IPS-NIHi11 (cell line): ENCODE measurements at regions not wholly inside any gene's neighbourhood (a gene's known extent, or its start where the extent isn't known, plus 50 kb on each side); places are given as distances from the start of the nearest gene placed in this dataset.

Source experiments
- DNase-seq: peaks from one replicate; pipeline ENCODE4 v3.0.0; 2012; ENCODE audit warnings: mixed read lengths, low spot score

GRCh38 chr17:69719474-69720048 is 305.1 kb downstream of the MAP2K6 start:
- no peak for DNase-seq

- no peak for DNase-seq
Measured at GRCh38 chr17:69722518-69722917, 308.0 kb downstream of the MAP2K6 start.

DNA sequence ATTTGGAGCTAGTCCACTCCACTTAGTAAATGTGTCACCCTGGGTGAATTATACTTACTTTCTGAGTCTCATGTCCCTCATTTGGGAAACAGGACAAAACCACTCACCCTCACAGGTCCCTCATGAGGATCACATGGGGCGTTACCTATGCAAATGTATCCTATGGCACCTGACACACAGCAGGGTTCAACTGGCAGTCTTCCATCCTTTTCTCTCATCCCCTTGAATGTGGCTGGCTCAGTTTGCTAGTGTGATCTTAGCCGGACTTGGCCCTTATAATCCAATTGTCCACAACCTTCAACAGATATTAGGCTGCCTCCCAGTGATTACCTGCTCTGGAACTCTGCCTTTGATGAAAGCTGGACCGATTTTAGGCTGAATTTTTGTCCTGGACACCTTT is 308.8 kb downstream of the MAP2K6 start:
- no peak for DNase-seq

GRCh38 chr17:69723741-69724140 is 309.2 kb downstream of the MAP2K6 start:
- DNase-seq, result peak; percentile 10

DNA sequence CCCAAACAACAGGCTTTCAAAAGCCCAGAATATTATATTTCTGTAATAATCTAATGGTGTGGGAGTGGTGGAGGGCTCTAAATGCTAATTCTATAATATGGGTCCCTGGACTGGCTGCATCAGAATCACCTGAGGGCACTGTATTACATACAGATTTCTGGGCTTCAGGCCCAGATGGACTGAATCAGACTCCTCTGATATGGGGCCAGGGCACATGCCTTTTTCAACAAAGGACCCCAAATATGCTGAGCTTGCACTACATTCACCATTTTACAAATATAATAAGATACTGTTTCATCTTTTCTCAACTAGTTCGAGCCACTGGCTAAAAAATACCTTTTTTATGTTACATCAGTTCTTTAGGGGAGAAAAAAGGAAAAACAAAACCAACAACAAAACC is 309.7 kb downstream of the MAP2K6 start:
- no peak for DNase-seq

DNA sequence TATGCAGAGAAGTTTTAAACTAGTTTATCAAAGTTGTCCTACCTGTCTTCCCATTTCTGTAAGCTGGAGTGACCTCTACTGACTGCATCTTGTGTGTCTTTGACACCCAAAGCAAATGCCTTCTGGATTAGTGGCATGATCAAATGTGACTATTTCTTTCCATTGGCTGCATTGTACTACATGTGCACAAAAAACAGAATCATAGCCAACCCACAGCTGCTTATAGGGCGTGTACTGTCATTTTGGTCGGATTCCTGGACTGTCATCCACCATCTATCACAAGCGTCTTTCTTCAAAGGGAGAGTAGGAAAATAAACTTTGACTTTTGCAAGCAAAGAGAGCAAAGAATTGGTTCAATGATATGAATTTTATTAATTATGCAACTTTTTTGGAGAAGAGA is 310.6 kb downstream of the MAP2K6 start:
- no peak for DNase-seq

DNA sequence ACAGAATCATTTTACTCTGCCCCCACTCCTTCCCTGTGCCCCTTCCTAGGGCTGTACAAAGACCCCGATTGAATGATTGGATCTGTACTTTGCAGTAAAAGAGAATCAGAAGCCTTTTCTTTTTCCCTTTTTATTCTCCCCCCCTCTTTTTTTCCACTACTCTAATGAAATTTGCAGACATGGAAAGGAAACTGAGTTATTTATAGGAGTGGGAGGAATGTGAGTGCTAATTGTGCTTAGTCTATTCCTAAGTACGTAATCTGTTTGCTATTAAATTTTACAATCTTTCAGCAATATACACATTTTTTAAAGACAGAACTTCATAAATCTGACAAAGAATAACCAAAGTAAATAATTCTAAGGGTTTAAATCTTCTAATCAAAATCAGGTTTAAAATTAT is 314.3 kb downstream of the MAP2K6 start:
- DNase-seq, result no peak

- no peak for DNase-seq
Measured at GRCh38 chr17:69729944-69730343, 315.4 kb downstream of the MAP2K6 start.

DNA sequence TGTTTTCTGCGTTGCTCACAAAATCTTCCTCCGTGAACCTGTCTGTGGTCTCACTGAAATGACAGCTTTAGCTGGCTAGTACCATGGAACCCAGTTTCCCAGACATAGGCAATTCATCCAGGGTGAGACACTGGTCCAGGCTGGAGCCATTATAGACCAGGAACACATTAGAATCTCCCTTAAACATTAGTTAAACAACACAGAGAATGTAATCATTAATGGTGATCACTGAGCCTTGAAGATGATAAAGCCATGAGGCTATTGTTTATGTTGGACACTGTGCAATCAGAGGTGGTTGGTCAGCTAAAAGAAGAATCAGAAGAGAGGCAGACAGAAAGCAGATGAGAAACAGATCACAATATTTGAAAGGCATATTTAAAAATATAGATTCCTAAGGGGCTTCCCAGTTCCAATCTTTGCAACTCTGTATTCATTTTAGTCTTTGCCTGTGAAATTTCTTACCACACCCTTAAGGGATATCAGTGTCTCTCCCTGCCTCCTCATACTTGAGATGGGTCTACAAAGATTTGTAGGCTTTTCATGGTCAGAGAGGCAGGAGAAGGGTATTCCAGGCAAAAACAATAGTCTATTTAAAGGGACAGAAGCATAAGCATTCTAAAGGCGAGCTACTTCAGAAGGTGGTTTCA is 317.9 kb downstream of the MAP2K6 start:
- no peak for DNase-seq

DNA sequence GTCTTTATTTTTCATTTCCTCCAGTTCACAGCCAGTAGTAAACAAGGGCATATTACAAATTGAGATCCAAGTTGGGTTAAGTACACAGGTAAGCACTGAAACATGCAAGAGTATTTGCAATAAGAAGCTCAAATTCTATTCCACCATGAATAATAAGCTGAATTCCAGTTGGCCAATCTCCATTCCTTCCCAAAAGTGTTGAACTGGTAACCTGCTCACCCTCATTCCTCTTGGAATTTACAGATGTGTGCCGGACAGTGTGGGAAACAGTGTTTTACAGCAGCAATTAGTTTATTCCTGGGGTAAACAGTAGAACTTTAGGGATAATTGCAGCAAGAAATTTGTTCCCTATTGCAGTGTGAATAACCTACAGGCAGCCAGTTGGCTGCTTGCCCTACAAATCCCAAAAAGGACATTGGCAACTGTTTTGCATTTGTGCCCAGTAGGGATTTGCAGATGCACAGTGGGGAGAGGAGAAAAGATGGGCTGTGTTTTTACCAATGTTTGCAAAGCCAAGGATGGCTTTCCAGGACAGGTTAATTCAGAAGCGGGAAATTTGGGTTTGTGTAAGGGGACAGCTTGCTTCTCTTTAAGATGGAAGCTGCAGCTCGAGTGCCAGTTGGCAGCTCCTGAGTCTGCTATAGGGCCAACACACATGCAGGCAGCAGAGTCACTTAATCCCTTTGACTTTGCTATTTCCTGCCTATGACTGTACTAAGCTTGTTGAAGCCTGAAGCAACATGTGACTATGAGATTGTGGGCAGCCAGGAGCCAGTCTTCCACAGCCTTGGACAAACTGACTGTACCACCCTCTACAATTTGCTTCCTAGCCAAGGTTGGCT is 318.9 kb downstream of the MAP2K6 start:
- DNase-seq, result no peak

- DNase-seq, result no peak
Measured at GRCh38 chr17:69734656-69735055, 320.2 kb downstream of the MAP2K6 start.

GRCh38 chr17:69735285-69735684 is 320.8 kb downstream of the MAP2K6 start:
- no peak for DNase-seq

DNA sequence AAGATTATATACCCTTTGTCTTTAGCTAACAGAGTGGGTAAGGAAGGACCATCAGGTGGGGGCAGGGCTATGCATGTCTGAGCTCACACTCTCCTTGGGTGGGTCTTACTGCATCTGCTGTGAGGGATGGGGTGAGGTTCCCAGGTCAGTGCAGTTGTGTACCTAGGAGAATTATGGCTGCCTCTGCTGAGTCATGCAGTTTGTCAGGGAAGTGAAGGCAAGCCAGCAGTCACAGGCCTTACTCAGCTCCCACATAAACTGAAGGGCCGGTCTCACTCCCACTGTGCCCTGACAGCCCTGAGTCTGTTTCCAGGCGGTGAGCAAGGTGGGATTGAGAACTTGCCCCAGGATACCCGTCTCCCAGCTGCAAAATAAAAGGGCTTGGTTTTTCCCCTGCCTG is 328.6 kb downstream of the MAP2K6 start:
- DNase-seq, result no peak

DNA sequence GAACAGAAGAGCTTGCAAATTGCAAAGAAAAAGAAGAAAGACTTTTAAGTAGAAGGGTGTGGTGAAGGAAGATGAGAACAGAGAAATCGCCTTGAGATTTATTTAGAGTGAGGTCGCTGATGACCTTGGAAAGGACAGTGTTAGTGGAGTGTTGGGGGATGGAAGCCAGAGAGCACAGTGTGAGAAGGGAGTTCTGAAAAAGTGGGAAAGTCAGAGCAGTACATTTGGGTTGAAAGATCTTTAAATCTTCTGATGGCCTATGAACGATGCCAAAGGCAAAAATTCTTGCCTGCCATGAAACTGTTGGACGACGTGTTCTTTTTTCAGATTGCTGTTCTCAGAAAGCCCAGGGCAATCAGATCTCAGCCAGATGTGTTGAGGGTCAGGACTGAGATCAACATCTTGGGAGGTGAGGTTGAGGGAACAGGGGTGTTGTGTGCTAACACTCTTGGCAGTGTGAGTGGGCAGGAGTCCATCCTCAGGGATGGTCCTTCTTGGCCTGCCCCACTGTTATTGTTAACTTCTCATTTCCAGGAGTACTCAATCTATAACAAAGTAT is 330.1 kb downstream of the MAP2K6 start:
- DNase-seq, result no peak

DNA sequence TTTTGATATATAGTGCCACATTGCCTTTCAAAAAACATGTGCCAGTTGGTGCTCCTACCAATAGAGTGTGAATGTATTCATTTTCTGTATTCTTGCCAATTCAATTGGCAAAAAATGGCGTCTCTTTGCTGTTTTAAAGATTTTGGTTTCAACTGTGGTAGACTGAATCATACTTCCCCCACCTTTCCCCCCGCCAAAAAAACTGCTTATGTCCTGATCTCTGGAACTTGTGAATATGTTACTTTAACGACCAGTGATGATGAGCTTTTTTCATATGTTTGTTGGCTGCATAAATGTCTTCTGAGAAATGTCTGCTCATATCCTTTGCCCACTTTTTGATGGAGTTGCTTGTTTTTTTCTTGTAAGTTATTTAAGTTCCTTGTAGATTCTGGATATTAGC is 325.1 kb upstream of the KCNJ16 start:
- no peak for DNase-seq

DNA sequence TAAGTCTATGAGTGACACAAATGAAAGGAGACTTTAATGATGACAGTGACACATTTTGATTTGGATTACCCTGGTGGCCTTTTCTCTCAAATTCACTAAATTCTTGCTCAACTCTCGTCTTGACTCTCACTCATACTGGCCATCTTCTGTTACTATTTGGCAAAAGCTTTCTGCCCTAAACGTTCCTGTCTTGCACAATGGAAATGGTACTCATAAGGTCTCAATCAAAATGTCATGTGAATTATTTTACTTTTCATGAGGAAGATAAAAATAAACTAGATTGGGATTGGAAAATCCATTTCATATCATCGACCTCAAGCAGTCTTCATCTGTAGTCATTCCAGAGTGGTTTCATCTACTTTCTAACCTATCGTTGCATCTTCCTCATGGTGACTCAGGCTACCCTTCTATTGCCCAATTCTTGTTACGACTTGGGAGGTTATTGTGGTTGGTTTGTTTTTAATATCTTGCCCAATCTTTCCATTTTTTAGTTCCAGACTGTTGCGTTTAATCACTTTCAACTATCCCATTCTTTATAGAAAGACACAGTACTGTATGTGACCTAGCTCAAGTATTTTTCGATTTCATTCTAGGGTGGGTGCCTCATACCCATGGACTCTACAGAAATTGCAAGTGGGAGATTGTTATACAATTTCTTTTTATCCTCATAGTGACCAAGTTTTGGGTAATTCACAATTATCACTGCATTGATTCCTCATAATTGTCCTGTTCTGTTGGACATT is 317.2 kb upstream of the KCNJ16 start:
- no peak for DNase-seq

GRCh38 chr17:69760562-69760961 is 314.5 kb upstream of the KCNJ16 start:
- no peak for DNase-seq

- no peak for DNase-seq
Measured at GRCh38 chr17:69761011-69761410, 314.0 kb upstream of the KCNJ16 start.

GRCh38 chr17:69761767-69762321 is 313.2 kb upstream of the KCNJ16 start:
- peak; percentile 7 for DNase-seq

DNA sequence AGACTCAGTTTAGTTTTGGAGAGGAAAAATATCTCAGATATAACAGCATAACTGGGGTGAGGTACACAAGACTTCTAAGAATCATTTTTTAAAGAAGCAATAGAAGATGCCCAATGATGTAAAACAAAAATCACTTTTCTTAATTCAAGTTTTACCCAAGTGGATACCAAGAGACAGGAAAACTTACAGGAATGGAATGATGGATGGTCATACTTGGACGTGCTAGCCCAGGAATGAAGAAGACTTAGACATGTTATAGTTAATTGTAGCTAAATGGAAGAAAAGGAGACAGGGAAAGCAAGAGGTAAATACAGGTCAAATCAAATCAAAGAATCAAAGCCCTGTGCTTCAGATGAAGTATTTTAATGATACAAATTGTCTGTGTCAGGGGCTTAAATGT is 312.7 kb upstream of the KCNJ16 start:
- no peak for DNase-seq

DNA sequence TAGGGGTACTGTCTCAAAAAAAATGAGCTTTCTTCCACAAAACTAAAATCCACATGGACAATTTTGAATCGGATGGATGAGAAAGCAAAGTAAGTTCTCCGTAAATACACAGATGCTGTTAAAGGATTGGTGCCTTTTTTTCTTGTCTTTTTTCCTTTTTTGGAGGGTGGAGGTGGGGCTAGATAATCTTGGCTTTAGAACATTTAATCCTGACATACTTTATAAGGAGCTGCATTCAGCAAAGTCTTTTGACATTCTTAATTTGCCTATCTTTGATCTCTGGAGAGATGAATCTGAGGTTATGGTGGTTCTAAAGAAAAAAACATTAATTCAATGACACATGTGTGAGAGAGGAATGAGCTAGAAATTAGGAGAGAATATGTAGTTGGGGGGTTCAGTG is 312.3 kb upstream of the KCNJ16 start:
- DNase-seq, result no peak

DNA sequence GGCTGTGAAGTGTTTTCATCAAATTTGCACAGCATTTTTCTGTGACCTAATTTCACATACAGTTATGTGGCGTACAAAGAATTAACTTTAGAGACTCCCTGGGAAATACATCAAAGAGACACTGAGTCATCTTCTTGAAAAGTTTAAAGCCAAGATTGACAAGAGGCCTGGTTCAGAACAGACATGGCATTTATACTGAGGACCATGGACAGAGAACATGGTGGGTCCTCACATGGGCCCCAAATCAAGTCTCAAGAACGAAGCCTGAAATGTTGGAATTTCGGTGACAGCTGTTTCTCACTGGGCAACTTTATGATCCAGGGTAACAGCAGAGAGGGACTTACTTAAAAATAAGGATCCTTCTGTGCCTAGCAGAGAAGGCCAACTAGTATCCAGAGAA is 311.5 kb upstream of the KCNJ16 start:
- DNase-seq, result peak; percentile 14
